ENCODE measurements at regions not wholly inside any gene's neighbourhood (a gene's known extent, or its start where the extent isn't known, plus 50 kb on each side); places are given as distances from the start of the nearest gene placed in this dataset.

DNA sequence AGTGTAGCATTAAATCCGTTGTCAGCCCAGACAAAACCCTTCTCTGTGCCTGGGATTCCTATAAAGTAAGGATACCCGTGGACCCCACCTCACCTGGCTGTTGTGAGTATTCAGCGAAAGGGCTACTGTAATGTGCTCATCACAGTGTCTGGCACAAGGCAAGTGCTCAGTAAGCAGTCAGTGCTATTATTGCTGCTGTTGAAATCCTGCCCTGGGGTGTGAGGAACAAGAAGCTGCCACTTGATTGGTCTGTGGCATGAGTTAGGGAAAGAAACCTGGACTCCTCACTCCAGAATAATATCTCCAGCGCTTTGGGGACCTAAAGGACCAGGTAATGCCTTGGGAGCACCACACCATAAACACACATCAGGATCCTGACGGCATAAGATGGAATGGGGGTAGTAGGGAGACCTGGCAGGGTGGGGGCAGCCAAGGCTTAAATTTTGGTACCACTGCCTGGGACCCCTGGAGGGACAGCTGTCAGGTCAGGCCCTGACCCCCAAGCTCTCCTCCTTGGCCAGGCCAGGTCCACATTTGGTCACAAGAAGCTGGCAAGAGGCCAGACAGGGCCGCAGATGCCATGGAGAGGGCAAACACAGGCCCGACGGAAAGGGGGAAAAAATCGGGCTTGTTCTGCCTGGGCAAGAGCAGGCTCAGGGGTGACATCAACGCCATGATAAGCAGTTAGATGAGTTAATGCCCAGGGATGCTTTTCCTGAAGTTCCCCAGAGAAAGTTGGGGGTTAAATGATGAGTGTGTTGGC is 66.5 kb downstream of the MRPL14 start:
- Histone ChIP-seq H3K9me3 (replicated peaks in 1 of 2; ENCODE audit: control insufficient read depth in 2 of 2, insufficient read depth in 1 of 2, low read depth in 1 of 2, low read length in 2 of 2) (peaks cover 5% of the 10 kb centered on the region in 2 donors), H3K79me1 (ENCODE audit: low read depth, low read length) (no peaks in the 10 kb centered on the region), H2BK120ac (ENCODE audit: low read depth, low read length) (no peak overlapping the region), H3K14ac (ENCODE audit: low read length) (no peak overlapping the region), H3K4me1 (ENCODE audit: control insufficient read depth in 2 of 2, insufficient read depth in 1 of 2, low read depth in 1 of 2, low read length in 2 of 2) (peaks cover 0 to 1% of the 10 kb centered on the region in 2 donors), H2AK5ac (ENCODE audit: low read depth, low read length) (no peak overlapping the region), H3K18ac (ENCODE audit: low read length) (peak overlapping the region; percentile 16), H2BK15ac (ENCODE audit: low read length) (no peak overlapping the region), H4K91ac (ENCODE audit: low read depth, low read length, poor library complexity) (no peak overlapping the region), H3K4me3 (ENCODE audit: low read length in 2 of 2) (no peak overlapping the region), H3K27me3 (ENCODE audit: control insufficient read depth in 3 of 3, insufficient read depth in 3 of 3, low read depth in 1 of 3, low read length in 3 of 3) (no peaks in the 10 kb centered on the region), H3K36me3 (replicated peaks in 1 of 2; ENCODE audit: control insufficient read depth in 2 of 2, insufficient read depth in 2 of 2, low read length in 2 of 2) (no peaks in the 10 kb centered on the region), H3K9ac (ENCODE audit: low read depth, low read length, poor library complexity) (no peak overlapping the region), H2BK5ac (ENCODE audit: low read length) (no peak overlapping the region), H3K4ac (ENCODE audit: low read length) (no peak overlapping the region), H3K4me2 (ENCODE audit: insufficient read depth, low read length, poor library complexity, severe bottlenecking) (no peak overlapping the region), H2BK12ac (ENCODE audit: low read length) (no peak overlapping the region), H3K27ac (replicated peaks; ENCODE audit: low read length) (no peak overlapping the region), H2AFZ (ENCODE audit: low read length) (no peak overlapping the region), H4K8ac (ENCODE audit: low read depth, low read length) (no peak overlapping the region), H3K23ac (ENCODE audit: low read depth, low read length, poor library complexity) (no peak overlapping the region)
- no CpG with 5 or more reads among the region's 10 CpGs for WGBS, 2 donors (ENCODE audit: extremely low coverage in 2 of 2, insufficient read length in 2 of 2, insufficient replicate concordance in 1 of 2)
- DNase-seq (ENCODE audit: low spot score): no peak

DNA sequence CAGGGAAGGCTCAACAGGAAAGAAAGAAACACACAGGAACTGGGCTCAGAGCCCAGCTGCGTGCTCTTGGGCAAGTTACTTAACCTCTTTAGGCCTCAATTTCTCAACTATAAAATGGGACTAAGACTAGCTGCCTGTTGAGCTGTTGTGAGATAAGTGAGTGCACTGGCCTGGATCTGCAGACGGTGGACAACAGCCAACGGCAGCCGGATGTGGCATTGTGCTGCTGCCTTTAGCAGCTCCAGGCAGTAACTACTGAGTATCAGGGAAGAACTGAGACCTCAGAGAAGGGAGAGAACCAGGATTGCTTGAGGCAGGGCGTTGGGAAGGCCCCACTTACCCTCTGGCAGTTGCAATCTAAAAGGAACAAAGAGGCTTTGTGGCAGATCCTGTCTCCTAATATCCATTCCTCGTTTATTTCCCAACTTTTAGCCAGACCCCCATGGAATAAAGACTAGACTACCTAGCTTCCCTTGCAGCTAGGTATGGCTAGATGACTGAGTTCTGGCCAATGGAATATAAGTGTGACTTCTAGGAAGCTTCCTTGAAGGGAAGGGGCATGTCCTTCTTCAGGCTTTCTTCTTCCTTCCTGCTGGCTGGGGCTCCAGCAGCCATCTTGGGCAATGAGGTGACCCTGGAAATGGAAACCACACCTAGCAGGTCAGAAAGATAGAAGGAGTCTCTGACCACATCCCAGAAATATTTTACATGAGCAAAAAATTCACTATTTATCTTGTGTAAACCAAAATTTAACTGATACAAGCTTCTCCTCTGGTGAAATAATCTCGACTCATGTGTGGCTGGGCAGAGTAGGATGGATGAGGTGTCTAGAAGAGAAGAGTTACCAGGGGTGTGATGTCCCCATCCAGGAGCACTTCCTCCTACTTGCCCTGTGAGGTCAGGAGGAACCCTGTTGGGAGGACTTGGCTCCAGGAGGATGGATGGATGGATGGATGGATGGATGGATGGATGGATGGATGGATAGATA is 67.6 kb downstream of the MRPL14 start:
- no peaks in the 10 kb centered on the region for H3K79me1 ChIP-seq (ENCODE audit: low read depth, low read length)
- DNase-seq (ENCODE audit: low spot score): no peak
- no peak overlapping the region for H2BK15ac ChIP-seq (ENCODE audit: low read length)
- no peak overlapping the region for H3K23ac ChIP-seq (ENCODE audit: low read depth, low read length, poor library complexity)
- H2BK5ac ChIP-seq (ENCODE audit: low read length): no peak overlapping the region
- H4K91ac ChIP-seq (ENCODE audit: low read depth, low read length, poor library complexity): no peak overlapping the region
- no peak overlapping the region for H3K4me2 ChIP-seq (ENCODE audit: insufficient read depth, low read length, poor library complexity, severe bottlenecking)
- H3K27ac ChIP-seq (replicated peaks; ENCODE audit: low read length): no peak overlapping the region
- no peaks in the 10 kb centered on the region for H3K27me3 ChIP-seq (ENCODE audit: control insufficient read depth in 3 of 3, insufficient read depth in 3 of 3, low read depth in 1 of 3, low read length in 3 of 3)
- H3K18ac ChIP-seq (ENCODE audit: low read length): no peak overlapping the region
- no CpG with 5 or more reads among the region's 7 CpGs for WGBS, 2 donors (ENCODE audit: extremely low coverage in 2 of 2, insufficient read length in 2 of 2, insufficient replicate concordance in 1 of 2)
- no peak overlapping the region for H2AFZ ChIP-seq (ENCODE audit: low read length)
- no peak overlapping the region for H2AK5ac ChIP-seq (ENCODE audit: low read depth, low read length)
- no peaks in the 10 kb centered on the region for H3K36me3 ChIP-seq (replicated peaks in 1 of 2; ENCODE audit: control insufficient read depth in 2 of 2, insufficient read depth in 2 of 2, low read length in 2 of 2)
- H3K4me1 ChIP-seq (ENCODE audit: control insufficient read depth in 2 of 2, insufficient read depth in 1 of 2, low read depth in 1 of 2, low read length in 2 of 2): peaks cover 0 to 1% of the 10 kb centered on the region in 2 donors
- no peak overlapping the region for H2BK12ac ChIP-seq (ENCODE audit: low read length)
- H3K9me3 ChIP-seq (replicated peaks in 1 of 2; ENCODE audit: control insufficient read depth in 2 of 2, insufficient read depth in 1 of 2, low read depth in 1 of 2, low read length in 2 of 2): peaks cover 0 to 5% of the 10 kb centered on the region in 2 donors
- no peak overlapping the region for H3K14ac ChIP-seq (ENCODE audit: low read length)
- H2BK120ac ChIP-seq (ENCODE audit: low read depth, low read length): no peak overlapping the region
- H3K4me3 ChIP-seq (ENCODE audit: low read length in 2 of 2): no peak overlapping the region
- H3K9ac ChIP-seq (ENCODE audit: low read depth, low read length, poor library complexity): no peak overlapping the region
- no peak overlapping the region for H4K8ac ChIP-seq (ENCODE audit: low read depth, low read length)
- H3K4ac ChIP-seq (ENCODE audit: low read length): no peak overlapping the region

DNA sequence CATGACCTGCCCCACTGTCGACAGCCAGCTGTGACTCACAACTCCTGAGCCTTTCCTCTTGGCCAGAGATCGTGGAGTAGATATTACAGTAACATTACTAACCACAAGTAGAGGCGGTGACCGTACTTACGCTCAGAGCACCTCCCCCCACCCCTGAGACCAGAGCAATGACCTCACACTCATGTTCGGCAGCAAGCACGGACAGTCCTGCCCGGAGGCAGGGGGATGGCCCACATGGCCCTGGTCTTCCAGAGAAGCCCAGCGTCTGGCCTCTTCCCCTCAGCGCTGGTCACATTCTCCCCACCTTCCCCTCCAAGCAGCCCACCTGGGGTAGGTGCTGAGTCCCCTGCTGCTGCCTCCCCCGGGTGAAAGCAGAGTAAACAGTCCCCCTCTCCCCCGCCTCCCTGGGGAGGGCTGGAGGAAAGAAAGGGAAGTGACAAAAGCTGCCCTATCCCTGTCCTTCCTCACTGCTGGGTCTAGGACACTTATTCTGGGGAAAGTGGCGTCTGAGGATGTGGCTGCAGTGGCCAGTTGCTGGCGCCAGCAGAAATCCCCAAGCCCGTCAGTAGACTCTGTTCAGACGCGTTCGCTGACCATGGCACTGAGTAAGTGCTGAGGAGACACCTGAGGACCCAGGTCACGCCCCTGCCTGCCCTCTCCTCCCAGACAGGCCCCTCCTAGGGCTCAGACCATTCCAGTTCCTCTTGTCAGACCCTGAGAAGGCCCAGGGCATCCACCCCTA is 68.5 kb downstream of the MRPL14 start:
- Histone ChIP-seq H4K91ac (ENCODE audit: low read depth, low read length, poor library complexity) (no peak overlapping the region), H3K4ac (ENCODE audit: low read length) (no peak overlapping the region), H3K4me3 (ENCODE audit: low read length in 2 of 2) (no peak overlapping the region), H3K4me1 (ENCODE audit: control insufficient read depth in 2 of 2, insufficient read depth in 1 of 2, low read depth in 1 of 2, low read length in 2 of 2) (peaks cover 0 to 4% of the 10 kb centered on the region in 2 donors), H3K23ac (ENCODE audit: low read depth, low read length, poor library complexity) (peak overlapping the region; percentile 73), H3K79me1 (ENCODE audit: low read depth, low read length) (no peaks in the 10 kb centered on the region), H3K9ac (ENCODE audit: low read depth, low read length, poor library complexity) (no peak overlapping the region), H4K8ac (ENCODE audit: low read depth, low read length) (no peak overlapping the region), H3K18ac (ENCODE audit: low read length) (peak overlapping the region; percentile 53), H3K4me2 (ENCODE audit: insufficient read depth, low read length, poor library complexity, severe bottlenecking) (no peak overlapping the region), H2AFZ (ENCODE audit: low read length) (no peak overlapping the region), H2BK12ac (ENCODE audit: low read length) (no peak overlapping the region), H2BK120ac (ENCODE audit: low read depth, low read length) (no peak overlapping the region), H2AK5ac (ENCODE audit: low read depth, low read length) (peak overlapping the region; percentile 56), H2BK5ac (ENCODE audit: low read length) (no peak overlapping the region), H3K27me3 (ENCODE audit: control insufficient read depth in 3 of 3, insufficient read depth in 3 of 3, low read depth in 1 of 3, low read length in 3 of 3) (no peaks in the 10 kb centered on the region), H2BK15ac (ENCODE audit: low read length) (no peak overlapping the region), H3K14ac (ENCODE audit: low read length) (no peak overlapping the region), H3K9me3 (replicated peaks in 1 of 2; ENCODE audit: control insufficient read depth in 2 of 2, insufficient read depth in 1 of 2, low read depth in 1 of 2, low read length in 2 of 2) (peaks cover 0 to 5% of the 10 kb centered on the region in 2 donors), H3K36me3 (replicated peaks in 1 of 2; ENCODE audit: control insufficient read depth in 2 of 2, insufficient read depth in 2 of 2, low read length in 2 of 2) (no peaks in the 10 kb centered on the region), H3K27ac (replicated peaks; ENCODE audit: low read length) (no peak overlapping the region)
- no peak for DNase-seq (ENCODE audit: low spot score)
- no CpG with 5 or more reads among the region's 19 CpGs for WGBS, 2 donors (ENCODE audit: extremely low coverage in 2 of 2, insufficient read length in 2 of 2, insufficient replicate concordance in 1 of 2)

Measured in neuronal stem cell (in vitro differentiated cells).